ENCODE measurements at regions not wholly inside any gene's neighbourhood (a gene's known extent, or its start where the extent isn't known, plus 50 kb on each side); places are given as distances from the start of the nearest gene placed in this dataset.

DNA sequence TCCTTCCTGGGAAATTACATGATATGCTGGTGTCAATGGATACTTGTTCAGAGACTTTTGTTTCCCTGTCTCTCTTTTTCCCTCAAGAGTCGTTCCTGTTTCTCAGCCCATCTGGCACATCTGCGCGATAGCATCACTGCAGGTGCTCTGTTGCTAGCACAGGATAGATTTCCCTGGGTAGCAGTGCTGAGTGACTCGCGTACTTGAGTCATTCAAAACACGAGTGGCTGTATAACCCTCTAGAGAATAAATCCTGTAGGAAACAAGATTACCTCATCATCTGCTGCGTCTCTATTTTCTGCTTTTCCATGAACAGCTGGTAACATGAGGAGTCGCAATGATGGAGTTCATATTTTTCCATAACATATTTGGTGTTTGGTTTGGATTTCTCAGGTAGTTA, 452.0 kb upstream of the FZD8 start:
- Histone ChIP-seq H3K18ac (ENCODE audit: extremely low read depth, low read length) (no peak overlapping the region), H4K91ac (replicated peaks; ENCODE audit: insufficient read length, low read length) (no peak overlapping the region), H3K9me3 (ENCODE audit: insufficient read depth in 2 of 2, low read depth in 1 of 2, low read length in 1 of 2) (no peaks in the 10 kb centered on the region), H2BK20ac (ENCODE audit: low read length) (no peak overlapping the region), H3K4ac (replicated peaks; ENCODE audit: insufficient read length, low read depth, low read length) (no peak overlapping the region), H4K20me1 (replicated peaks in 1 of 2; ENCODE audit: control insufficient read depth in 1 of 2, insufficient read depth in 2 of 2, low read length in 2 of 2) (no peaks in the 10 kb centered on the region), H4K5ac (ENCODE audit: insufficient read length, low read depth, low read length) (no peak overlapping the region), H3K79me1 (ENCODE audit: low read depth, low read length) (no peaks in the 10 kb centered on the region), H3K27ac (ENCODE audit: low read depth, low read length) (no peak overlapping the region), H2BK15ac (ENCODE audit: low read length) (no peak overlapping the region), H3K79me2 (ENCODE audit: control insufficient read depth in 1 of 2, insufficient read depth in 2 of 2, low read length in 2 of 2) (no peaks in the 10 kb centered on the region), H2AFZ (ENCODE audit: low read length) (no peak overlapping the region), H2BK12ac (ENCODE audit: low read depth, low read length) (no peak overlapping the region), H3K23ac (ENCODE audit: insufficient read length) (no peak overlapping the region), H4K8ac (ENCODE audit: extremely low read depth, insufficient read depth, low read length) (no peak overlapping the region), H2BK120ac (replicated peaks; ENCODE audit: low read depth, low read length) (no peak overlapping the region), H3K9ac (replicated peaks in 1 of 4; ENCODE audit: extremely low read depth in 1 of 4, low read depth in 3 of 4, low read length in 3 of 4) (no peak overlapping the region), H3K23me2 (ENCODE audit: low read depth, low read length) (no peaks in the 10 kb centered on the region), H2BK5ac (ENCODE audit: low read depth, low read length) (no peak overlapping the region), H2AK5ac (ENCODE audit: low read depth, low read length) (no peak overlapping the region), H3K56ac (replicated peaks; ENCODE audit: insufficient read length, low read depth, low read length) (no peak overlapping the region), H3K36me3 (ENCODE audit: control insufficient read depth in 2 of 4, insufficient read depth in 4 of 4, low read length in 3 of 4) (no peaks in the 10 kb centered on the region), H3K27me3 (replicated peaks in 1 of 4; ENCODE audit: control insufficient read depth in 3 of 4, extremely low read depth in 1 of 4, insufficient read depth in 3 of 4, low read length in 3 of 4) (peaks cover 0 to 1% (median 0%) of the 10 kb centered on the region in 4 experiments; a peak in 1 of 7 replicates), H3K4me1 (replicated peaks in 1 of 4; ENCODE audit: control insufficient read depth in 3 of 4, insufficient read depth in 4 of 4, low read length in 3 of 4) (no peaks in the 10 kb centered on the region), H3K4me3 (ENCODE audit: extremely low read depth in 1 of 4, insufficient read depth in 2 of 4, low read depth in 3 of 4, low read length in 4 of 4) (no peak overlapping the region), H3K4me2 (ENCODE audit: insufficient read depth in 1 of 2, low read depth in 2 of 2, low read length in 2 of 2) (no peak overlapping the region), H3K14ac (ENCODE audit: insufficient read length) (no peak overlapping the region)
- FAIRE-seq (no peak), DNase-seq (ENCODE audit: low read depth in 1 of 2, low spot score in 2 of 2) (no peak)
- ChIA-PET CTCF (ENCODE audit: partially characterized antibody) (interaction anchor here (1.0 kb wide), 1 partner anchor 457 kb away, joined by 3 read pairs; no protein-coding TSS in a partner anchor), POLR2A (ENCODE audit: partially characterized antibody) (no interaction called here)
- 81% methylated on average over 8 of the region's 8 CpGs; no CpG with 5 or more reads in 1 of the 2 experiments for WGBS, 2 experiments (ENCODE audit: extremely low coverage in 1 of 2, insufficient coverage in 1 of 2, insufficient read length in 1 of 2, insufficient replicate concordance in 2 of 2, low coverage in 1 of 2, low lambda C conversion rate in 2 of 2, missing lambda C conversion rate in 1 of 2)
- TF ChIP-seq, protein P1, sequence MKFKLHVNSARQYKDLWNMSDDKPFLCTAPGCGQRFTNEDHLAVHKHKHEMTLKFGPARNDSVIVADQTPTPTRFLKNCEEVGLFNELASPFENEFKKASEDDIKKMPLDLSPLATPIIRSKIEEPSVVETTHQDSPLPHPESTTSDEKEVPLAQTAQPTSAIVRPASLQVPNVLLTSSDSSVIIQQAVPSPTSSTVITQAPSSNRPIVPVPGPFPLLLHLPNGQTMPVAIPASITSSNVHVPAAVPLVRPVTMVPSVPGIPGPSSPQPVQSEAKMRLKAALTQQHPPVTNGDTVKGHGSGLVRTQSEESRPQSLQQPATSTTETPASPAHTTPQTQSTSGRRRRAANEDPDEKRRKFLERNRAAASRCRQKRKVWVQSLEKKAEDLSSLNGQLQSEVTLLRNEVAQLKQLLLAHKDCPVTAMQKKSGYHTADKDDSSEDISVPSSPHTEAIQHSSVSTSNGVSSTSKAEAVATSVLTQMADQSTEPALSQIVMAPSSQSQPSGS (IDR thresholded peaks at IDR 0.05; ENCODE audit: low read length): no peak
- no peak for TF ChIP-seq CBX5 (IDR thresholded peaks at IDR 0.05; ENCODE audit: low read depth, low read length)
